Neuronal stem cell (in vitro differentiated cells): ENCODE measurements at regions not wholly inside any gene's neighbourhood (a gene's known extent, or its start where the extent isn't known, plus 50 kb on each side); places are given as distances from the start of the nearest gene placed in this dataset.

Experiments
- DNase-seq: peaks from one replicate; pipeline ENCODE4 v3.0.0-alpha.2; 2013; ENCODE audit warnings: low spot score
- H2AFZ ChIP-seq: one replicate; pipeline ENCODE4 v1.6.1; 2013; ENCODE audit warnings: mild to moderate bottlenecking, low read length, inconsistent platforms
- H2AK5ac ChIP-seq: 2 replicates; pipeline ENCODE4 v1.6.1; 2013; ENCODE audit warnings: low read depth, mild to moderate bottlenecking, inconsistent platforms, low read length, moderate library complexity, mixed read lengths
- H2BK120ac ChIP-seq: 2 replicates; pipeline ENCODE4 v1.6.1; 2013; ENCODE audit warnings: low read depth, mild to moderate bottlenecking, inconsistent platforms, low read length, moderate library complexity, mixed read lengths
- H2BK12ac ChIP-seq: one replicate; pipeline ENCODE4 v1.6.1; 2013; ENCODE audit warnings: low read length, inconsistent platforms
- H2BK15ac ChIP-seq: 2 replicates; pipeline ENCODE4 v1.6.1; 2013; ENCODE audit warnings: mild to moderate bottlenecking, low read length, inconsistent platforms, mixed read lengths
- H2BK5ac ChIP-seq: one replicate; pipeline ENCODE4 v1.6.1; 2013; ENCODE audit warnings: inconsistent platforms, mild to moderate bottlenecking, low read length, moderate library complexity
- H3K14ac ChIP-seq: one replicate; pipeline ENCODE4 v1.6.1; 2013; ENCODE audit warnings: low read length, inconsistent platforms
- H3K18ac ChIP-seq: 2 replicates; pipeline ENCODE4 v1.6.1; 2013; ENCODE audit warnings: low read length, inconsistent platforms
- H3K23ac ChIP-seq: 2 replicates; pipeline ENCODE4 v1.6.1; 2013; ENCODE audit warnings: low read depth, mild to moderate bottlenecking, mixed read lengths, low read length, inconsistent platforms; ENCODE audit not compliant: poor library complexity
- H3K27ac ChIP-seq: replicated peaks from 3 replicates; pipeline ENCODE4 v1.5.1; 2013; ENCODE audit warnings: low read length, inconsistent platforms
- H3K27me3 ChIP-seq, 3 experiments: 2 replicates each; pipeline ENCODE4 v1.6.1; 2013; ENCODE audit warnings: low read length in 3 of 3, mild to moderate bottlenecking in 2 of 3, inconsistent platforms in 1 of 3, low read depth in 1 of 3, mixed read lengths in 1 of 3, moderate library complexity in 1 of 3; ENCODE audit not compliant: control insufficient read depth in 3 of 3, insufficient read depth in 3 of 3
- H3K36me3 ChIP-seq, 2 donors: replicated peaks in 1 of 2; 2 replicates each; pipeline ENCODE4 v1.6.1; 2013; ENCODE audit warnings: low read length in 2 of 2; ENCODE audit not compliant: control insufficient read depth in 2 of 2, insufficient read depth in 2 of 2
- H3K4ac ChIP-seq: 2 replicates; pipeline ENCODE4 v1.6.1; 2013; ENCODE audit warnings: inconsistent platforms, mild to moderate bottlenecking, low read length, moderate library complexity
- H3K4me1 ChIP-seq, 2 donors: 1 replicate in 1 of 2; 2 replicates in 1 of 2; pipeline ENCODE4 v1.6.1; 2013; ENCODE audit warnings: low read length in 2 of 2, low read depth in 1 of 2; ENCODE audit not compliant: control insufficient read depth in 2 of 2, insufficient read depth in 1 of 2
- H3K4me2 ChIP-seq: one replicate; pipeline ENCODE4 v1.6.1; 2013; ENCODE audit warnings: mild to moderate bottlenecking, low read length, inconsistent platforms; ENCODE audit not compliant: insufficient read depth, poor library complexity, severe bottlenecking
- H3K4me3 ChIP-seq, 2 donors: 2 replicates each; pipeline ENCODE4 v1.5.1; 2013; ENCODE audit warnings: low read length in 2 of 2, mild to moderate bottlenecking in 2 of 2, inconsistent platforms in 1 of 2, moderate library complexity in 1 of 2
- H3K79me1 ChIP-seq: one replicate; pipeline ENCODE4 v1.6.1; 2013; ENCODE audit warnings: low read depth, mild to moderate bottlenecking, inconsistent platforms, low read length, moderate library complexity
- H3K9ac ChIP-seq: one replicate; pipeline ENCODE4 v1.6.1; 2013; ENCODE audit warnings: mild to moderate bottlenecking, low read depth, low read length, inconsistent platforms; ENCODE audit not compliant: poor library complexity
- H3K9me3 ChIP-seq, 2 donors: replicated peaks in 1 of 2; 2 replicates each; pipeline versions ENCODE3 to v1.6.1; 2013; ENCODE audit warnings: low read length in 2 of 2, mild to moderate bottlenecking in 2 of 2, inconsistent platforms in 1 of 2, low read depth in 1 of 2, mixed read lengths in 1 of 2, moderate library complexity in 1 of 2; ENCODE audit not compliant: control insufficient read depth in 2 of 2, insufficient read depth in 1 of 2
- H4K8ac ChIP-seq: one replicate; pipeline ENCODE4 v1.6.1; 2013; ENCODE audit warnings: low read depth, mild to moderate bottlenecking, inconsistent platforms, low read length, moderate library complexity
- H4K91ac ChIP-seq: one replicate; pipeline ENCODE4 v1.6.1; 2013; ENCODE audit warnings: low read length, low read depth, mild to moderate bottlenecking, inconsistent platforms; ENCODE audit not compliant: poor library complexity
- WGBS, 2 donors: extraction: QIAGEN DNeasy Blood & Tissue Kit; methylation state at CpG; one replicate each; pipeline ENCODE4 v1.1.7; 2013; ENCODE audit warnings: missing lambda C conversion rate in 2 of 2, mixed read lengths in 1 of 2; ENCODE audit not compliant: insufficient read length in 2 of 2, insufficient replicate concordance in 1 of 2; ENCODE audit errors: extremely low coverage in 2 of 2; 5-methylcytosine and 5-hydroxymethylcytosine counted together

GRCh38 chr13:107994137-107994536, 221.2 kb downstream of the LIG4 start:
- no peak overlapping the region for H2AK5ac ChIP-seq
- no peak overlapping the region for H2BK5ac ChIP-seq
- H3K27me3 ChIP-seq, result no peaks in the 10 kb centered on the region
- H3K14ac ChIP-seq, result no peak overlapping the region
- no peak for DNase-seq
- no peaks in the 10 kb centered on the region for H3K79me1 ChIP-seq
- no peak overlapping the region for H2AFZ ChIP-seq
- no peak overlapping the region for H3K18ac ChIP-seq
- H3K27ac ChIP-seq, result no peak overlapping the region
- H2BK120ac ChIP-seq, result no peak overlapping the region
- H4K8ac ChIP-seq, result no peak overlapping the region
- H3K9me3 ChIP-seq, result no peaks in the 10 kb centered on the region
- H2BK12ac ChIP-seq, result no peak overlapping the region
- no peak overlapping the region for H4K91ac ChIP-seq
- no peaks in the 10 kb centered on the region for H3K4me1 ChIP-seq
- no peak overlapping the region for H3K4me3 ChIP-seq
- no peak overlapping the region for H3K23ac ChIP-seq
- H3K36me3 ChIP-seq, result no peaks in the 10 kb centered on the region
- H3K9ac ChIP-seq, result no peak overlapping the region
- H3K4ac ChIP-seq, result no peak overlapping the region
- H2BK15ac ChIP-seq, result no peak overlapping the region
- no peak overlapping the region for H3K4me2 ChIP-seq

DNA sequence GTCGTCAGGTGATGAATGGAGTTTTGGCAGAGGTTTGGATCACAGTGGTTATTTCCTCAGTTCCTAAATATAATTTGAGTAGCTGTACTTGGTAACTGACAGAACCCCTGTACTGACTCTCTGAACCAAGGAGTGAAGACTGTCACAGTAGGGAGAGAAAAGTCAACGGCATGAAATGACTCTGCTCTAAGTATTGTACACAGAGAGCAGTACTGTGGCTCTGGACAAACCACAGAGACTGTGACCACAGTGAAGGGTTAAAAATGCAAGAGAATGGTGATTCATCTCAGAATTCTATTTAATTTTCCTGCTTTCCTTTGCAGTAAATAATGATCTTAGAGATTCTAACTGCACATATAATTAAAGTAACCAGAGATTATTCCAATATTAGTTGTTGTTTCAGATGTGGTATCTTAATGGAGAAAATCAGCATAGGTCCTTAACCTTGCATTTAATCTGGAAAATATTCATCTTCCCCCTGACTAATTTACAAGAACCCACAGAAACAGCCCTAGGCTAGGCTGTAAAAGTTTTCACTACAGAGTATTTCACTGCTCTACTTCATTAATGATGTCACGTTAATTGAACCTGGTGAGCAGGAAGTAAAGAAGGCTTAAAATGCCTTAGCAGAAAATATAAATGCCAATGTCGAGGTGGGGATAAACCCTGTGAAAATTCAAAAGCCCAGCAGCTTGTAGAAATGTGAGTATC, 221.9 kb downstream of the LIG4 start:
- WGBS, 2 donors, result no CpG with 5 or more reads among the region's 4 CpGs
- no peak overlapping the region for H3K23ac ChIP-seq
- H3K9ac ChIP-seq, result no peak overlapping the region

DNA sequence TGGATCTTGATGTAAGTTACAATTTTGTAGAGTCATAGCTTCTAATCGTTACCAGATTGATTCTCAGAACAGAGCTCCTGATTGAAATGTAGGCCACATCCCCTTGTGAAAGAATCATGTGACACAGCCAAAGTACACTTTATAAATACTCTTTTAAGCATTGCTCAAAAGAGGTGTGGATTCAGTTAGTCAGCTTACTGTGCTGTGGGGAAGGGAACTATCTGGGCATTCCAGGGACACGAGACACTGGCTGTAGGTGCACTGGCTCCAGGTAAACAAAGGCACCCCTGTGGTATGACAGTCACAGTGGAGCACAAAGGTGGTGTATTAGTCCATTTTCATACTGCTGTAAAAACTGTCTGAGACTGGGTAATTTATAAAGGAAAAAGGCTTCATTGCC, 222.8 kb downstream of the LIG4 start:
- Histone ChIP-seq H3K27me3 (no peaks in the 10 kb centered on the region), H3K9me3 (no peaks in the 10 kb centered on the region), H3K4me3 (no peak overlapping the region), H2BK15ac (no peak overlapping the region), H2BK120ac (no peak overlapping the region), H3K36me3 (no peaks in the 10 kb centered on the region), H2AK5ac (no peak overlapping the region), H4K8ac (no peak overlapping the region), H3K4me2 (no peak overlapping the region), H3K14ac (no peak overlapping the region), H2BK5ac (no peak overlapping the region), H3K9ac (no peak overlapping the region), H2AFZ (no peak overlapping the region), H3K79me1 (no peaks in the 10 kb centered on the region), H4K91ac (no peak overlapping the region), H3K18ac (no peak overlapping the region), H3K4me1 (no peaks in the 10 kb centered on the region), H3K23ac (no peak overlapping the region), H3K4ac (no peak overlapping the region), H2BK12ac (no peak overlapping the region), H3K27ac (no peak overlapping the region)
- no peak for DNase-seq
- WGBS, 2 donors, result no CpG with 5 or more reads among the region's 2 CpGs

More for the DNA sequence above, 221.9 kb downstream of the LIG4 start:
- H3K14ac ChIP-seq, result no peak overlapping the region
- H3K18ac ChIP-seq, result no peak overlapping the region
- no peaks in the 10 kb centered on the region for H3K27me3 ChIP-seq
- no peak overlapping the region for H3K4ac ChIP-seq
- no peaks in the 10 kb centered on the region for H3K9me3 ChIP-seq
- H4K8ac ChIP-seq, result no peak overlapping the region
- no peak overlapping the region for H2BK15ac ChIP-seq
- no peak overlapping the region for H2BK120ac ChIP-seq
- H3K27ac ChIP-seq, result no peak overlapping the region
- no peak overlapping the region for H3K4me2 ChIP-seq
- no peak overlapping the region for H3K4me3 ChIP-seq
- no peaks in the 10 kb centered on the region for H3K79me1 ChIP-seq
- no peak overlapping the region for H4K91ac ChIP-seq
- H3K36me3 ChIP-seq, result no peaks in the 10 kb centered on the region
- no peak overlapping the region for H2AK5ac ChIP-seq
- H2BK12ac ChIP-seq, result no peak overlapping the region
- H2BK5ac ChIP-seq, result no peak overlapping the region
- DNase-seq, result no peak
- H3K4me1 ChIP-seq, result no peaks in the 10 kb centered on the region
- no peak overlapping the region for H2AFZ ChIP-seq

GRCh38 chr13:107977071-107977574, 238.2 kb downstream of the LIG4 start:
- no peak overlapping the region for H2BK5ac ChIP-seq
- no peaks in the 10 kb centered on the region for H3K9me3 ChIP-seq
- H4K91ac ChIP-seq, result no peak overlapping the region
- no peaks in the 10 kb centered on the region for H3K27me3 ChIP-seq
- H3K27ac ChIP-seq, result no peak overlapping the region
- no peak overlapping the region for H2BK120ac ChIP-seq
- no peak overlapping the region for H3K4me3 ChIP-seq
- no peaks in the 10 kb centered on the region for H3K36me3 ChIP-seq
- H2AFZ ChIP-seq, result no peak overlapping the region
- no peak overlapping the region for H3K4me2 ChIP-seq
- H3K18ac ChIP-seq, result no peak overlapping the region
- no peaks in the 10 kb centered on the region for H3K79me1 ChIP-seq
- no peak for DNase-seq
- H3K4ac ChIP-seq, result no peak overlapping the region
- no peak overlapping the region for H3K23ac ChIP-seq
- WGBS, 2 donors, result no CpG with 5 or more reads among the region's 4 CpGs
- no peak overlapping the region for H2BK15ac ChIP-seq
- H3K4me1 ChIP-seq, result no peaks in the 10 kb centered on the region
- H2BK12ac ChIP-seq, result no peak overlapping the region
- no peak overlapping the region for H2AK5ac ChIP-seq
- H3K14ac ChIP-seq, result no peak overlapping the region
- no peak overlapping the region for H4K8ac ChIP-seq
- H3K9ac ChIP-seq, result no peak overlapping the region
